Hepatocyte (in vitro differentiated cells): ENCODE measurements at regions not wholly inside any gene's neighbourhood (a gene's known extent, or its start where the extent isn't known, plus 50 kb on each side); places are given as distances from the start of the nearest gene placed in this dataset.
"Not testable (repeated sequence)": the region's sequence is repeated elsewhere in the genome, so short reads cannot be mapped to it uniquely, and the experiment has no call there.

ENCODE experiments used
- DNase-seq: peaks from one replicate; pipeline ENCODE4 v3.0.0-alpha.2; 2016; ENCODE audit warnings: low spot score
- H2AFZ ChIP-seq: fragments of 200-600 bp; sonication (generic); 2 replicates; pipeline ENCODE4 v1.6.0; 2016; ENCODE audit warnings: antibody characterized with exemption, mild to moderate bottlenecking
- H3K27ac ChIP-seq: fragments of 200-600 bp; sonication (generic); 2 replicates; pipeline ENCODE4 v1.5.1; 2016; ENCODE audit warnings: mild to moderate bottlenecking
- H3K27me3 ChIP-seq: fragments of 200-600 bp; sonication (generic); 2 replicates; pipeline ENCODE4 v1.6.1; 2016
- H3K36me3 ChIP-seq: fragments of 200-600 bp; sonication (generic); replicated peaks from 2 replicates; pipeline ENCODE4 v1.5.1; 2016; ENCODE audit warnings: low read depth; ENCODE audit not compliant: insufficient read depth
- H3K4me1 ChIP-seq: fragments of 200-600 bp; sonication (generic); 2 replicates; pipeline ENCODE4 v1.5.1; 2016; ENCODE audit warnings: mild to moderate bottlenecking, moderate library complexity; ENCODE audit not compliant: insufficient read depth
- H3K4me2 ChIP-seq: fragments of 200-600 bp; sonication (generic); 2 replicates; pipeline ENCODE4 v1.6.0; 2016
- H3K4me3 ChIP-seq: fragments of 200-600 bp; sonication (generic); 2 replicates; pipeline ENCODE4 v1.5.1; 2016; ENCODE audit warnings: mild to moderate bottlenecking
- H3K79me2 ChIP-seq: fragments of 200-600 bp; sonication (generic); 2 replicates; pipeline ENCODE4 v1.6.0; 2017; ENCODE audit warnings: mild to moderate bottlenecking
- H3K9me2 ChIP-seq: fragments of 200-600 bp; sonication (generic); replicated peaks from 2 replicates; pipeline ENCODE4 v1.6.0; 2017; ENCODE audit warnings: mild to moderate bottlenecking; ENCODE audit not compliant: insufficient read depth
- H3K9me3 ChIP-seq: fragments of 200-600 bp; sonication (generic); 2 replicates; pipeline ENCODE4 v1.5.1; 2016; ENCODE audit warnings: low read depth, mild to moderate bottlenecking
- H4K20me1 ChIP-seq: fragments of 200-600 bp; sonication (generic); 2 replicates; pipeline ENCODE4 v1.6.0; 2016; ENCODE audit warnings: mild to moderate bottlenecking; ENCODE audit not compliant: insufficient read depth, poor library complexity, severe bottlenecking
- EZH2 ChIP-seq: fragments of 200-600 bp; sonication (generic); IDR thresholded peaks from 2 replicates; pipeline ENCODE4 v1.6.1; 2016; ENCODE audit warnings: antibody characterized with exemption, mild to moderate bottlenecking, borderline replicate concordance
- EZH2phosphoT487 ChIP-seq: fragments of 200-600 bp; sonication (generic); IDR thresholded peaks from one replicate; pipeline ENCODE4 v1.6.1; 2018; ENCODE audit warnings: antibody characterized with exemption, mild to moderate bottlenecking, low read depth, moderate library complexity; ENCODE audit not compliant: unreplicated experiment, severe bottlenecking
- WGBS: methylation state at CpG from one replicate; pipeline ENCODE4 v1.1.6; 2016; ENCODE audit warnings: low lambda C conversion rate; ENCODE audit errors: missing lambda C conversion rate; 5-methylcytosine and 5-hydroxymethylcytosine counted together
- TF ChIP-seq, protein P1 (sequence below): fragments of 200-600 bp; sonication (generic); IDR thresholded peaks from 2 replicates; pipeline ENCODE4 v1.5.1; 2016; ENCODE audit warnings: antibody characterized with exemption, mild to moderate bottlenecking; ENCODE audit not compliant: poor library complexity

GRCh38 chr6:27814665-27815424 lies 97.4 kb downstream of the OR2B2 start:
- Histone ChIP-seq H4K20me1 (no peaks in the 10 kb centered on the region), H3K36me3 (no peaks in the 10 kb centered on the region), H3K4me2 (peak overlapping the region; percentile 66), H3K9me2 (no peaks in the 10 kb centered on the region), H2AFZ (peak overlapping the region; percentile 54), H3K4me3 (peak overlapping the region; percentile 19), H3K27ac (peak overlapping the region; percentile 79), H3K9me3 (no peaks in the 10 kb centered on the region), H3K27me3 (no peaks in the 10 kb centered on the region), H3K4me1 (peaks cover 12% of the 10 kb centered on the region), H3K79me2 (peaks cover 30% of the 10 kb centered on the region)
- DNase-seq, result peak; percentile 87
- WGBS, result 32% methylated on average over 39 of the region's 40 CpGs
- TF ChIP-seq EZH2, result no peak
- TF ChIP-seq EZH2phosphoT487, result no peak
- TF ChIP-seq, protein P1, sequence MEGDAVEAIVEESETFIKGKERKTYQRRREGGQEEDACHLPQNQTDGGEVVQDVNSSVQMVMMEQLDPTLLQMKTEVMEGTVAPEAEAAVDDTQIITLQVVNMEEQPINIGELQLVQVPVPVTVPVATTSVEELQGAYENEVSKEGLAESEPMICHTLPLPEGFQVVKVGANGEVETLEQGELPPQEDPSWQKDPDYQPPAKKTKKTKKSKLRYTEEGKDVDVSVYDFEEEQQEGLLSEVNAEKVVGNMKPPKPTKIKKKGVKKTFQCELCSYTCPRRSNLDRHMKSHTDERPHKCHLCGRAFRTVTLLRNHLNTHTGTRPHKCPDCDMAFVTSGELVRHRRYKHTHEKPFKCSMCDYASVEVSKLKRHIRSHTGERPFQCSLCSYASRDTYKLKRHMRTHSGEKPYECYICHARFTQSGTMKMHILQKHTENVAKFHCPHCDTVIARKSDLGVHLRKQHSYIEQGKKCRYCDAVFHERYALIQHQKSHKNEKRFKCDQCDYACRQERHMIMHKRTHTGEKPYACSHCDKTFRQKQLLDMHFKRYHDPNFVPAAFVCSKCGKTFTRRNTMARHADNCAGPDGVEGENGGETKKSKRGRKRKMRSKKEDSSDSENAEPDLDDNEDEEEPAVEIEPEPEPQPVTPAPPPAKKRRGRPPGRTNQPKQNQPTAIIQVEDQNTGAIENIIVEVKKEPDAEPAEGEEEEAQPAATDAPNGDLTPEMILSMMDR, result no peak

- peaks cover 12% of the 10 kb centered on the region for H3K4me1 ChIP-seq
- H3K9me2 ChIP-seq, H4K20me1 ChIP-seq, H3K36me3 ChIP-seq, H3K9me3 ChIP-seq, H3K27me3 ChIP-seq, H2AFZ ChIP-seq, DNase-seq, H3K4me3 ChIP-seq: not testable (repeated sequence)
- H3K79me2 ChIP-seq, result peaks cover 30% of the 10 kb centered on the region
- H3K4me2 ChIP-seq, result peak overlapping the region; percentile 66
- peak overlapping the region; percentile 25 for H3K27ac ChIP-seq
- WGBS, result 5% methylated on average over 6 of the region's 24 CpGs
Observed at GRCh38 chr6:27814415-27814664, 97.9 kb downstream of the OR2B2 start.

GRCh38 chr6:27812805-27813492 lies 99.2 kb downstream of the OR2B2 start:
- Histone ChIP-seq H3K27me3 (no peaks in the 10 kb centered on the region), H3K4me3 (no peak overlapping the region), H3K9me3 (no peaks in the 10 kb centered on the region), H3K27ac (no peak overlapping the region), H2AFZ (no peak overlapping the region), H3K79me2 (peaks cover 30% of the 10 kb centered on the region), H3K4me1 (peaks cover 12% of the 10 kb centered on the region), H3K36me3 (no peaks in the 10 kb centered on the region), H3K9me2 (no peaks in the 10 kb centered on the region), H3K4me2 (no peak overlapping the region), H4K20me1 (no peaks in the 10 kb centered on the region)
- WGBS, result 93% methylated on average over 14 of the region's 14 CpGs
- no peak for DNase-seq
- TF ChIP-seq EZH2phosphoT487 (no peak), EZH2 (no peak)
- TF ChIP-seq, protein P1, result no peak

DNA sequence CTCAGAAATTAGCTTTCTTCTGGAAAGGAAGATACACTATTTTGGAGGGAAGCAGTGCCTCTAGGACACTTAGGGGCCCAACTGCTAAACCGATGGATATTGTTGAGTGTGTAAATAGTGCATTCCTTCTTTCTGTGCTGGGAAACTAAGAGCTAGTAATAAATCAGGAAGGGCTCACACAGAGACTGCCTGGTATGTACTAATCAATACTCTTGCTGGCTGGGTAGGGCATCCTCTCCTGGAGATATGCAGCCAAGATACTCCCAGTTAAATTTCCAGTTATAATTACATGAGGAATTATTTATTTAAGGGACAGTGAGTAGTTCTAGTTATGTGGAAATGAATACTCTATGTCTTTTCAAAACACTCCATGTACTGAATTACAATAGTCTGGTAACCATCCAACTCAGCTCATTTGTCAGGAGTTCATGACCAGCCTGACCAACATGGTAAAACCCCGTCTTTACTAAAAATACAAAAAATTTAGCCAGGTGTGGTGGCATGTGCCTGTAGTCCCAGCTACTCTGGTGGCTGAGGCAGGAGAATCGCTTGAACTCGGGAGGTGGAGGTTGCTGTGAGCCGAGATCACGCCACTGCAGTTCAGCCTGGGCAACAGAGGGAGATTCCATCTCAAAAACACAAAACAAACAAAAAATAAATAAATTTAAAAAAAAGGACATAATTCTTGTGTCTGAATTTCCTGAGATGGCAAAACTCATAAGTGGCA lies 100.0 kb downstream of the OR2B2 start:
- H3K9me3 ChIP-seq, result no peaks in the 10 kb centered on the region
- WGBS, result 58% methylated on average over 6 of the region's 6 CpGs
- no peaks in the 10 kb centered on the region for H3K27me3 ChIP-seq
- H4K20me1 ChIP-seq, result no peaks in the 10 kb centered on the region
- no peak overlapping the region for H3K27ac ChIP-seq
- DNase-seq, result no peak
- peak overlapping the region; percentile 80 for H3K4me2 ChIP-seq
- no peak overlapping the region for H3K4me3 ChIP-seq
- no peak overlapping the region for H2AFZ ChIP-seq
- peaks cover 12% of the 10 kb centered on the region for H3K4me1 ChIP-seq
- H3K9me2 ChIP-seq, result no peaks in the 10 kb centered on the region
- TF ChIP-seq EZH2, result no peak
- TF ChIP-seq, protein P1, result no peak
- H3K79me2 ChIP-seq, result peaks cover 30% of the 10 kb centered on the region
- no peaks in the 10 kb centered on the region for H3K36me3 ChIP-seq
